Sciatic nerve (tissue), 2 donors: ENCODE measurements at regions not wholly inside any gene's neighbourhood (a gene's known extent, or its start where the extent isn't known, plus 50 kb on each side); places are given as distances from the start of the nearest gene placed in this dataset.

ENCODE experiments used
- ATAC-seq: fragments of 200-7000 bp; cut with Tn5 transposase; one replicate; pipeline ENCODE4 v1.9.1; 2020; ENCODE audit warnings: mild to moderate bottlenecking, moderate library complexity
- DNase-seq: peaks from one replicate; pipeline ENCODE4 v3.0.0-alpha.2; 2020; ENCODE audit warnings: low spot score
- intact Hi-C: fragments of 100-400 bp; cut with DNase I; formaldehyde crosslinking; loops from one replicate; pipeline ENCODE4 v1.14.2; 2022
- donor health status: DM: no; HTN: no; CAD: no.
- donor health status: DM: no; HTN: no; CAD: no.

- intact Hi-C loops = no loop called here
- DNase-seq (no peak), ATAC-seq (no peak)
Observed at GRCh38 chr7:86226191-86226590, 417.5 kb upstream of the GRM3 start.

- DNase-seq (no peak), ATAC-seq (no peak)
- intact Hi-C loops = no loop called here
Observed at GRCh38 chr7:86222806-86223205, 420.9 kb upstream of the GRM3 start.

- ATAC-seq (no peak), DNase-seq (no peak)
- intact Hi-C loops = no loop called here
Observed at GRCh38 chr7:86214734-86215133, 429.0 kb upstream of the GRM3 start.

- DNase-seq (no peak), ATAC-seq (no peak)
- intact Hi-C loops = no loop called here
Observed at GRCh38 chr7:86212976-86213375, 430.7 kb upstream of the GRM3 start.

- peak; percentile 10 for ATAC-seq
- intact Hi-C loops = no loop called here
Observed at GRCh38 chr7:86209036-86209435, 434.7 kb upstream of the GRM3 start.

GRCh38 chr7:86207740-86208139 lies 436.0 kb upstream of the GRM3 start:
- ATAC-seq (no peak), DNase-seq (no peak)
- intact Hi-C loops = no loop called here

More at GRCh38 chr7:86209036-86209435, 434.7 kb upstream of the GRM3 start:
- no peak for DNase-seq

- DNase-seq (no peak), ATAC-seq (no peak)
- intact Hi-C loops = no loop called here
Observed at GRCh38 chr7:86202833-86203232, 440.9 kb upstream of the GRM3 start.

DNA sequence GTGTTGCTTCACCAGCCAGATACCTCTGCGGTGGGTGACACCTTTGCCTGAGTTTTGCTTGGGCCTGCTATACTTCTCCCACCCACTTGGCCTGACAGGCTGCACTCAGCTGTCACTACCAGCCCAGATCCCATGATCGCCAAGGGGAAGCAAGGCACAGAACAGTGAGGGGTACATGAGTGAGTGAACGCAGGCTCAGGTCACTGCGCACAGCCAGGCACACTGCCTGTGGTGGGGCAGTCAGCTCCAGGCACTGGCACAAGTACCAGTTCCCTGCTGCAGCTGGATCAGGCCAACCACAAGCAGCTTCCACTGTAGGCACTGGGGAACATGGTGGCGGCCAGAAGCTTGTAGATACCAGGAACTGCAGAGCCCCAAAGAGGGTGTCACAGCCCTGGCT lies 441.9 kb upstream of the GRM3 start:
- ATAC-seq (no peak), DNase-seq (no peak)
- intact Hi-C loops = no loop called here

DNA sequence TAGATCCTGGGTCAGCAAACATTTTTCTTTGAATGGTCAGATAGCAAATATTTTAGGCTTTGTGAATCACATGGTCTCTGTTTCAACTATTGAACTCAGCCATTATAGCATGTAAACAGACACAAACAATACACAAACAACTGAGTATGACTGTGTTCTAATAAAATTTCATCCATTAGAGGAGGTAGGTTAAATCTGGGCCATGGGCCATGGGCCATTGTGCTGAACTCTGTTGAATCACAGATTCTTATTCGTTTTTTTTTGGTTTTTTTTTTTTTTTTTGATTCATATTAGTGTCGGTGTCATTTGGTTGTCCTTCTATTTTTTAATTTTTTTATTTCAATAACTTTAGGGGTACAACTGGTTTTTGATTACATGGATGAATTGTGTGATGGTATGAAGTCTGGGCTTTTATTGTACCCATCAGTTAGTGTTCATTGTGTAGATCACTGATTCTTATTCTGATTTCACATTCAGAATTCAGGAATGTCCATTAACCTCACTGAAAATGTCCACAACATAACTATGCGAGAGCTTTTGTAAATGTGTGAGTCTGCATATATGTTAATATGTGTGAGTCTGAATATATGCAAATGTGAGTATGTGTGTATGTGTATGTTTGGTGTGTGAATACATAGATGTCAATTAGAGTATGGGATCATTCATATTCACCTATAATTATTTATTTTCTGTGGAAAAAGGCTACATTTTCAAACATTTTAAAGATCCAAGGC lies 443.7 kb upstream of the GRM3 start:
- DNase-seq = no peak
- ATAC-seq = no peak
- intact Hi-C loops = no loop called here

DNA sequence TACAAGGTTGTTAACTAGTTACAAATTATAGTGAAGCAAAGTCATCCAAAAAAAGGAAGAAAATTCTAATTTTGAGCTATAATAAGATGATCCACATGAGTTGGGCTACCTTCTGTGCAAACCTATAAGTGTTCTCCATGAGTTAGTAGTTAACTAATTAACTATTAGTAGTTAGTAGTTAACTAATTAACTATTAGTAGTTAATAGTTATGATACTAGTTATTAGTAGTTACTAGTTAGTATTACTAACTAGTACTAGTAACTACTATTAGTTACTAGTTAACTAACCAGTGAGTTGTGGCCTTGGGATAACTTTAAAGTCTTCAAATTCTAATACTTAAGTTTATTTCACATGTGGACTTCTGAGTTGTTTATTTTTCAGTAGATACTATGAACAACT lies 453.4 kb upstream of the GRM3 start:
- ATAC-seq (no peak), DNase-seq (no peak)
- intact Hi-C loops = no loop called here

- intact Hi-C loops = no loop called here
- no peak for DNase-seq
- ATAC-seq = no peak
Observed at GRCh38 chr7:86181474-86181873, 462.2 kb upstream of the GRM3 start.

DNA sequence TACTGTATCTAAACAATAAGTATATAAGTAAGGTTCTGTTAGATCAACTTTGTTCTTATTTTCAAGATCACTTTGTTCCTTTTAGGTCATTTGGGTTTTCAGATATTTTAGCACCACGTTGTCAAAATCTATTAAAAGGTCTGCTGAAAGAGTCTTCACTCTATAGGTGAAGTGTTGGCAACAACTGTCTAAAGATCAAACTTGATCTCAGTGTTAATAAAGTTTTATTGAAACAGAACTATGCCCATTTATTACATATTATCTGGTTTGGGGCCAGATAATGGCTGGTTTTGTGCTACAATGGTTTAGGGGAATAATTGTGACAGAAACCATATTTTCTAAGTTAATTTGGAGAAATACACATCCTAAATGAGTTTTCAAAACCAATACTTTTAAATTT lies 478.9 kb upstream of the GRM3 start:
- ATAC-seq (no peak), DNase-seq (no peak)
- intact Hi-C loops = no loop called here

GRCh38 chr7:86158111-86158510 lies 485.6 kb upstream of the GRM3 start:
- DNase-seq (no peak), ATAC-seq (no peak)
- intact Hi-C loops = no loop called here

- ATAC-seq (no peak), DNase-seq (no peak)
- intact Hi-C loops = no loop called here
Observed at GRCh38 chr7:86155623-86156022, 488.1 kb upstream of the GRM3 start.

DNA sequence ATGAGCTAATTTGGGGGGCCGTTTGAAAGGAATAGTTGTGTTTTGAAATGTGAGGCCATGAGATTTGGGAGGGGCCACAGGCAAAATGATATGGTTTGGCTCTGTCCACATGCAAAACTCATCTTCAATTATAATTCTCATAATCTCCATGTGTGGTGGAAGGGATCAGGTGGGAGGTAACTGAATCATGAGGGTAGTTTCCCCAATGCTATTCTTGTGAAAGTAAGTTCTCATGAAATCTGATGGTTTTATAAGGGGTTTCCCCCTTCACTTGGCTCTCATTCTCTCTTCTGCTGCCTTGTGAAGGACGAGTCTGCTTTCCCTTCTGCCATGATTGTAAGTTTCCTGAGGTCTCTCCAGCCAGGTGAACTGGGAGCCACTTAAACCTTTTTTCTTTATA lies 490.8 kb upstream of the GRM3 start:
- intact Hi-C loops = no loop called here
- ATAC-seq (no peak), DNase-seq (no peak)

DNA sequence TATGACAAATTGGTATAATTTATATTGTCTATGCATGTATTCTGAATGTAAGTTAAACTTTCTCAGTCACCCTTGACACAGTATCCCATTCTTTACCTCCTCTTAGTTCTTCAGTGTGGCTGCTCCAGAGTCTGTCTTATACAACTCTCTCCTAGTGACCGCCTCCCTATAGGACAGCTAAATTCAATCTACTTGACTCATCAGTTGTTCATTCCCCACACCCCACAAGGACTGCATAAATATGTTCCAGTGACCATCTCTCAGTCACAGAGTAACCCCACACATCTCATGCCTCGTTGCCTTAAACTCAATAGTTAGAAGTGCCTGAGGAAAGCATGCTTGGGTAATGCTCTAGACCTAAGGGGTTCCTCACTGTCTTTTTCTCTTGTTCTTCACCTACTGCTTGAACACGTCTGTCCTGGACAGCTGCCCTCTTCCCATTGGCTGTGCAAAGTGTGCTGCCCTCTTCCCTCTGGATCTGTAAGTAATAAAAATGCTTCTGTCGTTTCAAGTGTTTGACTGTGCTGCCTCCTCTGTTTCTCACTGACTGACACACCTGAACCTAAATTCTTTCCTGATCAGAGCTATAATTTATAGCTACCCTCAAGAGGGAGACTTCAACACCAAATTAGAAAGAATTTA lies 494.6 kb upstream of the GRM3 start:
- DNase-seq (no peak), ATAC-seq (no peak)
- intact Hi-C loops = no loop called here

DNA sequence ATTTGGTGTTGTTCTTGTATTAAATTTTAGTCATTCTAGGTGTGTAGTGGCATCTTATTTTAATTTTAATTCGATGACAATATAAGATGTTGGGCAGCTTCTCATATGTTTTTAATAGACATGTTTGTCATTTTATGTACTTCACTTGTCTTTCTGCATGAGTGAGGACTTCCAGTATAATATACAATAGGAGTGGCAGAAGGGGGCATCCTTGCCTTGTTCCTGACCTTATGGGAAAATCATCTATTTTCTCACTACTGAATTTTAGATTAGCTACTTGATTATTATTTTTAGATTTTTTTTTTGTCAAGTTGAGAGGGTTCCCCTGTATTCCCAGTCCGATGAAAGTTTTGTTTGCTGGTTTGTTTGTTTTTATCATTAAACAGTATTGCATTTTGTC lies 495.2 kb upstream of the GRM3 start:
- ATAC-seq = no peak
- no peak for DNase-seq
- intact Hi-C loops = no loop called here

DNA sequence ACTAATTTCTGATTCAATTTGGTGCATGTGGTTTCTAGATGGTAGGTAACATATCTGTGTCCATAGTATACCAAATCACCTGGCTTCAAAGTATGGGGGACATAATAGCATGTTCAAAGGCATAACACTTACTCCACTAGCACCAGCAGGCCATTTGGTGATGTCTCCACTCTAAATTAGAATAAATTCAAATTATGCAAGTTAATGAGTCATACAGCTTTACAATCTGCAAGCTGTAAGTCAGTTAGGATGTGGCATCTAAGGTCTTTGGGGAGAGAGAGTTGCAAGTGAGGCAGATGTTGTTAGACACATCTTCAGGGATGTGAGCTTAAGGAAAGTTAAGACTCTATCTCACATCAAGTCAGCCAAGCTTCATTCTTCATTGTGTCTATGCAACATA lies 506.4 kb upstream of the GRM3 start:
- intact Hi-C loops = no loop called here
- ATAC-seq = no peak
- no peak for DNase-seq

GRCh38 chr7:86130268-86130667 lies 513.4 kb upstream of the GRM3 start:
- DNase-seq = no peak
- ATAC-seq = no peak
- intact Hi-C loops = no loop called here

DNA sequence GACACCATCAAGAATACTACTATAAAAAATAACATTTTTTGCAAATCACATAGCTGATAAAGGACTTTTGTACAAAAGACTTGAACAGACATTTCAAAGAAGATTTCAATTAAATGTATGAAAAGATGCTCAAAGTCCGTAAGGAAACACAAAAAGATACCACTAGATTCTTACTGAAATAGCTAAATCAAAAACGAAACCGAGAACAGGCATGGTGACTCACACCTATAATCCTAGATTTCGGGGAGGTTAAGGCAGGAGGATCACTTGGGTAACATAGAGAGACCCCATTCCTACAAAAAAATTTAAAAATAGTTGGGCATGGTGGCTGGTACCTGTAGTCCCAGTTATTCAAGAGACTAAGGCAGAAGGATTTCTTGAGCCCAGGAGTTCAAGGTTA lies 520.2 kb upstream of the GRM3 start:
- ATAC-seq (no peak), DNase-seq (no peak)
- intact Hi-C loops = no loop called here

DNA sequence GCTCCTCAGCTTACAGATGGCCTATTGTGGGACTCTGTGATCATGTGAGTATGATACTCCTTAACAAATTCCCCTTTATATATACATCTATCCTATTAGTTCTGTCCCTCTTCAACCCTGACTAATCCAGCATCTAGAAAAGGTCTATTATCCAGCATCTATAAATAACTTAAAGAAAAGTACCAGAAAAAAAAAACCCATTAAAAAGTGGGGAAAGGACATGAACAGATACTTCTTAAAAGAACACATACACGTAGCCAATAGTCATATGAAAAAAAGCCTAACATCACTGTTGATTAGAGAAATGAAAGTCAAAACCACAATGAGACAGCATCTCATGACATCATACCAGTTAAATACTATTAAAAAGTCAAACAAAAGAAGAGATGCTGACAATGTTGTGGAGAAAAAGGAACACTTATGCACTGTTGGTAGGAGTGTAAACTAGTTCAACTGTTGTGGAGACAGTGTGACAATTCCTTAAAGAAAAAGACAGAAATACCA lies 549.5 kb upstream of the GRM3 start:
- ATAC-seq = no peak
- no peak for DNase-seq
- intact Hi-C loops = no loop called here
